ENCODE measurements at regions not wholly inside any gene's neighbourhood (a gene's known extent, or its start where the extent isn't known, plus 50 kb on each side); places are given as distances from the start of the nearest gene placed in this dataset.
A peak's percentile ranks its signal among the peaks of the same experiment; 100 is the strongest.

- intact Hi-C loops (cut with micrococcal nuclease), result no loop called here
- Histone ChIP-seq H3K36me3 (no peaks in the 10 kb centered on the region), H3K4me1 (peaks cover 10% of the 10 kb centered on the region), H3K27ac (replicated peaks) (peak overlapping the region; percentile 27), H3K4me3 (no peak overlapping the region), H3K9me3 (replicated peaks) (peaks cover 13% of the 10 kb centered on the region), H3K27me3 (ENCODE audit: low read depth) (peaks cover 3% of the 10 kb centered on the region)
- DNase-seq, result peak; percentile 39
- TF ChIP-seq CTCF (IDR thresholded peaks at IDR 0.05; ENCODE audit: borderline replicate concordance), result peak; percentile 18
Measured at GRCh38 chr6:106739387-106739786, 110.0 kb downstream of the QRSL1 start.

GRCh38 chr6:106736502-106736901, 107.1 kb downstream of the QRSL1 start:
- peaks cover 10% of the 10 kb centered on the region for H3K4me1 ChIP-seq
- no peak for TF ChIP-seq CTCF (IDR thresholded peaks at IDR 0.05; ENCODE audit: borderline replicate concordance)
- peaks cover 3% of the 10 kb centered on the region for H3K27me3 ChIP-seq (ENCODE audit: low read depth)
- H3K4me3 ChIP-seq, result no peak overlapping the region
- intact Hi-C loops (cut with micrococcal nuclease), result no loop called here
- DNase-seq, result no peak
- no peak overlapping the region for H3K27ac ChIP-seq (replicated peaks)
- H3K9me3 ChIP-seq (replicated peaks), result peaks cover 13% of the 10 kb centered on the region
- H3K36me3 ChIP-seq, result no peaks in the 10 kb centered on the region

- Histone ChIP-seq H3K9me3 (replicated peaks) (peaks cover 13% of the 10 kb centered on the region), H3K4me1 (peaks cover 10% of the 10 kb centered on the region), H3K27ac (replicated peaks) (no peak overlapping the region), H3K4me3 (no peak overlapping the region), H3K36me3 (no peaks in the 10 kb centered on the region), H3K27me3 (ENCODE audit: low read depth) (peaks cover 3% of the 10 kb centered on the region)
- DNase-seq, result no peak
- intact Hi-C loops (cut with micrococcal nuclease), result no loop called here
- TF ChIP-seq CTCF (IDR thresholded peaks at IDR 0.05; ENCODE audit: borderline replicate concordance), result no peak
Measured at GRCh38 chr6:106735828-106736227, 106.5 kb downstream of the QRSL1 start.

GRCh38 chr6:106735136-106735633, 105.8 kb downstream of the QRSL1 start:
- Histone ChIP-seq H3K27ac (replicated peaks) (no peak overlapping the region), H3K9me3 (replicated peaks) (peaks cover 13% of the 10 kb centered on the region), H3K36me3 (no peaks in the 10 kb centered on the region), H3K4me3 (no peak overlapping the region), H3K27me3 (ENCODE audit: low read depth) (peaks cover 3% of the 10 kb centered on the region), H3K4me1 (peaks cover 10% of the 10 kb centered on the region)
- no peak for DNase-seq
- no peak for TF ChIP-seq CTCF (IDR thresholded peaks at IDR 0.05; ENCODE audit: borderline replicate concordance)
- intact Hi-C loops (cut with micrococcal nuclease), result no loop called here

- TF ChIP-seq CTCF (IDR thresholded peaks at IDR 0.05; ENCODE audit: borderline replicate concordance), result no peak
- no peak for DNase-seq
- intact Hi-C loops (cut with micrococcal nuclease), result no loop called here
Measured at GRCh38 chr6:106733386-106733785, 104.0 kb downstream of the QRSL1 start.

More at GRCh38 chr6:106733386-106733785, 104.0 kb downstream of the QRSL1 start:
- Histone ChIP-seq H3K4me3 (no peak overlapping the region), H3K36me3 (no peaks in the 10 kb centered on the region), H3K9me3 (replicated peaks) (peaks cover 13% of the 10 kb centered on the region), H3K4me1 (no peaks in the 10 kb centered on the region), H3K27ac (replicated peaks) (no peak overlapping the region), H3K27me3 (ENCODE audit: low read depth) (peaks cover 3% of the 10 kb centered on the region)

All from left ventricle myocardium inferior (tissue), 1 donor.